Stimulated activated naive CD4-positive, alpha-beta T cell (primary cell): ENCODE measurements at regions not wholly inside any gene's neighbourhood (a gene's known extent, or its start where the extent isn't known, plus 50 kb on each side); places are given as distances from the start of the nearest gene placed in this dataset.

Source experiments
- DNase-seq, 6 experiments: peaks; one replicate each; lab custom pipeline; 2025; lab: John Stamatoyannopoulos, UW

DNA sequence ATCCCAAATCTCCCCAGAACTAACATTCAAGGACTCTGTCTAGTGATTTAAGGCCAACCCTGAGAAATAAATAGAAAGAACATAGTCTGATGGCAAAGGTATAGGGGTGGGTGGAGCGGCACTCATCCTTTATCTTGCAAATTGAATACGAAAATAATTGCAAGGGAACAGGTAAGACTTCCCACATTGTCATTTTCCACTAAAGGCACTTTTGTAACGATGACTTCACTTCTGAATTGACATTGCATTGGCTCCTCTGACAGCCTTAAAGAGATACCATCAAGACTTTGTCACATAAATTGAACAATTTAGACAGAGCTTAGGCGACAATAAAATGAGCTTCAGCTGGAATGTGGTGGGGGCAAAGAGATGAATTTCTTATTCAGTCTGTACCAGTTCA, 75.3 kb upstream of the PLCL2 start:
- DNase-seq, result no peak

DNA sequence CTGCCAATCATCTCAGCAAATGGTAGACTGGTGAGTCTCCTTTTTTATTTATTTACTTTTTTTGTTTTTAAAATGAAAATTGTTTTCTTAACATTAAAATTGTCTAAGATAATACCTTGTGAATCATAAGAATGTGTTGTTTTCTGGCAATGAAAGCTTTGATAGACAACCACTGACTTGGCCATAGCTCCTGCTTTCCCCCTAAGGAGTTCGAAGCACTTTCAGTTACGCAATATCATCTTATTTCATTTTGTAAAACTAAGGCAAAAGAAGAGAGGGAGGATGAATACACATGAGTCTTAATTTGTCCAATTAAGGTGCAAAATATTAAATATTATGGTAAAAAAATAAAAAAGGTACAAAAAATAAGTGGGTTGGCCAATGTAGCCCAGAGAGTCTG, 74.8 kb upstream of the PLCL2 start:
- DNase-seq, result no peak

DNA sequence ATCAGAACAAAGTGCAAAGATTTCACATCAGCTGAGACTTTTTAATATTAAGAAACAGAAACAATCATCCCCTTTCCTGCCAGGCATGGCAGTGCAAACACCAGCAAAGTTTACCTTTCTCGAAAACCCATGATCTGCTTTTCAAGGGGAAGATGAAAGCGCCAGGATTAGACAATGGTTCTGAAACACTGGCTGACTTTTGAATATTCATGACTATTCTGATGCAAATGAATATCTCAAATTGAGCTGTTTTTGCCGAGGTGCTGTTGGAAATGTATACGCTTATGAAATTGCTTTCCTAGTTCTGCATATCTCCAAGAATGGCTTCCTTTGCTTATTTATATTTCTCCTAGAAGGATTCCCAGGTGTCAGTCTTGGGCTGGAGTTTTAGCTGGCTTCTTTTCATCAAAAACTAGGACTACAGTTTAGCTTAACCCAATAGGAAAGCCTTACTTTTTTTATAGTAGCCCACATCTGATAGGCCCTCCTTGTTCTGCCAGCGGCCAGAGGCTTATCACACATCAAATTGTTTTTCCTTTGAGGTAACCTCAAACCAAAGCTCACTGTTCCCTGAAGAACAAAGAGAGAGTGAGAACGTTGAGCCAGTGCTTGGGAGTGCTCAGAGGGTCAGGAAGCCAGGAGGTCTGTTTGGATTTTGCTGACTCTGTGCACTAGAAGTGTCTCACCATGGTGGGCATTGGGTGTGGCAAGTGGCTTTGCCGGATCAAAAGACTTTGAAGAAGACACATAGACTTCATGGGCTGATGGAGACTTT, 74.0 kb upstream of the PLCL2 start:
- peak in 1 of 6 experiments; percentile 25 for DNase-seq

DNA sequence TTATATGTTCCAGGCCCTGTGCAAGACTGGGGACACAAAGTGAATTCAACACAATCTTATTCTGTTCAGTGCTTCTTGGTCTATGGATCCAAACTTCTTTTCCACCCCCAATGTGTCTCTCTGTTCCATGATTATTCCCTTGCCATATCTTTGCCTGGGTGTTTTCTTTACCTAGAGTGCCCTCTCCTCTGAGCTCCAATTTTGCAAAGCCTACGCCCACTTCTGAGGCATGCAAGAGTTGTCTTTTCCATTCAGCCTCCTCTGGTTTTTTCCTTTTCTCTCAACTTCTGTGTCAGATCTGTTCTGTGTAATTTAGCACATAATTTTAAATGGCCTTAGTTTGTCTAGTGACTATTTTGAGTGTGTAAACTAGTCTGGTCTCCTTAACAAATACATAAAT, 72.8 kb upstream of the PLCL2 start:
- no peak for DNase-seq

- no peak for DNase-seq
These were observed 71.4 kb upstream of the PLCL2 start for GRCh38 chr3:16813336-16813735.

GRCh38 chr3:16816048-16816780, 68.5 kb upstream of the PLCL2 start:
- DNase-seq, result no peak

GRCh38 chr3:16817197-16817596, 67.6 kb upstream of the PLCL2 start:
- DNase-seq, result no peak

- no peak for DNase-seq
These were observed 66.6 kb upstream of the PLCL2 start for GRCh38 chr3:16818194-16818593.

- no peak for DNase-seq
These were observed 65.8 kb upstream of the PLCL2 start for GRCh38 chr3:16818945-16819344.

DNA sequence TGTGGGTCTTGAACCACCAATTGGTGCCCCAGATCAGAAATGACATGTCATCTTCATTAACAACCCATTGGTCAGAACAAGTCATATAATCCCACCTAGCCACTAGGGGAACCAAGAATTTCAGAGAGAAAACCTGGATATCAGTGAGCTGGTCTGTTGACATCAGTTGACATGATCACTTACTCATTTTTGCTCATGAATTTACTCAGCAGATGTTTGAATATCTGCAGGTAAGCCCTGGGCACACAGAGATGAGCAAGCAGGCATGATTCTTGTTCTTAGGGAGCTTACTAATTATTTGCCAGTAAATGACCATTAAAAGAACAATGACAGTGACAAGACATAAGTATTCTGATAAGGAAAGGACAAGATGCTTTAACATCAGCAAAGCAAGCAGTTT, 64.3 kb upstream of the PLCL2 start:
- no peak for DNase-seq

GRCh38 chr3:16821053-16821452, 63.7 kb upstream of the PLCL2 start:
- DNase-seq, result no peak

DNA sequence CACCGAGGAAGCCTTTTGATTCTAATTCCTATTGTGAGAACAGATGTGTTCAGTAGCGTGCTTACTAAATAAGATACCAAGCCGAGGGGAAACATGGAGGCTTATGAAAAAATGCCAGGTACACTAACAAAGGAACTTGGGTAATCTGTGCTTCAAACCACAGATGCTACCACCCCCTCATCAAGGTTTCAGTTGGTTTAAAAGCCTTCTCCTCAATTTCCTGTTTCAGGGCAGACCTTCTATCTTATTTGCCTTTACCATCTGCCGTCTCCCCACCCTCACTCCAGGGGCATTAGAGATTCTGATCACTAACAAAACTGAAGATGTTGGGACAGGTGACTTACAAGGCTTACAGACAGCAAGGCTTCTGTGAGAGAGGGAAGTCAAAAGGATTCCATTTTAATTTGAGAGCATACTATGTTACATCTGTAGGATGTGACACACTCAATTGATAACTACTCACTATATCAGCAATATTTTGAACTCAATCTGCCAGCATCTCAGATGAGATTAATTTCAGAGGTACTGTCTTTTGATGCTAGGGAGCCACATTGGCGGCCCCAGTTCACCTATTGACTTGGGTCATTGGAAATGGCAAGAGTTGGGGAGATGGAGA, 60.6 kb upstream of the PLCL2 start:
- DNase-seq, result peak in 3 of 6 experiments; percentile 33 to 53 (median 48)

DNA sequence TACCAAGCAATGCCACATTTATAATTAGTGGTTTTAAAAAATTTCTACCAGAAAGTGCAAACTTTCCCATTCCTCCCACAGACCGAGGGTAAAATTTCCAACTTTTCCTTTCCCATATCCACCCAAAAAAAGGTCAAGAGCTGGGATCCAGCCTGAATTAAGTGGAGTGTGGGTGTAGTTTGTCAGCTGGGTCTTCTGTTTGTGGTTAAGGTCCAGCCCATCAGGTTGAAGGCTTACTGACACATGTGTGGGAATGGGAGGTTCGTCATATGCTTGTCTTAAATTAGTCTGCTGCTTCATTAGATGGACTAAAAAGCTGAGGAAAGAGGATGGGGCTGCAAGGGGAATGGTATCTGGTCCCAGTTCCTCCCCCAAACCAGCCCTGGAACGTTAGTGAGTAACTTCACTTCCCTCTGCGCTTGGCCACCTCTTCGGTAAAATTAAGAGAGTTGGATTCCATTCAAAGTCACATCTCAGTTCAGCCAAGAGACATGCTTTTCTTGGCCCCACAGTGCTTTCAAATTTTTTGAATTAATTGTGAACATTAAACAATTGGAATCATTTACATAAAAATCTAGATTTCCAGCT, 59.0 kb upstream of the PLCL2 start:
- no peak for DNase-seq

- DNase-seq, result peak; percentile 6 to 44 (median 24)
These were observed 55.9 kb upstream of the PLCL2 start for GRCh38 chr3:16828815-16829214.

- DNase-seq, result no peak
These were observed 52.9 kb upstream of the PLCL2 start for GRCh38 chr3:16831846-16832245.

GRCh38 chr3:16834214-16834613, 50.5 kb upstream of the PLCL2 start:
- DNase-seq, result no peak

- no peak for DNase-seq
These were observed 50.0 kb upstream of the PLCL2 start for GRCh38 chr3:16834753-16835152.
